HCT116 (cell line): ENCODE measurements at regions not wholly inside any gene's neighbourhood (a gene's known extent, or its start where the extent isn't known, plus 50 kb on each side); places are given as distances from the start of the nearest gene placed in this dataset.

Experiments used
- ATAC-seq: fragments of 200-7000 bp; cut with Tn5 transposase; 2 replicates; pipeline ENCODE4 v1.9.1; 2020; ENCODE audit warnings: mild to moderate bottlenecking, moderate library complexity
- BruUV-seq: library from RNA; stranded (reverse); fragments of 400-500 nt; replicated peaks from 2 replicates; lab custom pipeline; 2021; lab: Mats Ljungman, UMichigan
- CTCF ChIA-PET: fragments of 300-600 bp; sonication (Branson Sonifier 250); formaldehyde crosslinking; loops from one replicate; lab custom pipeline; 2021; ENCODE audit warnings: antibody characterized with exemption; lab: Charles Lee
- POLR2A ChIA-PET: fragments of 300-600, 350-600 bp; sonication (Branson Sonifier 250); formaldehyde crosslinking; loops from one replicate; lab custom pipeline; 2021; ENCODE audit warnings: antibody characterized with exemption; lab: Charles Lee
- RAD21 ChIA-PET, 2 experiments: fragments of 300-600 bp; sonication (Branson Sonifier 250); formaldehyde crosslinking; loops; one replicate each; lab custom pipeline; 2023; ENCODE audit warnings: low total read pairs in 2 of 2; ENCODE audit not compliant: uncharacterized antibody in 2 of 2, unreplicated experiment in 2 of 2, low non-redundant PET in 1 of 2; lab: Charles Lee
- DNase-seq: peaks from one replicate; pipeline ENCODE4 v3.0.0-alpha.2; 2010; ENCODE audit warnings: low read depth, low spot score
- H2AFZ ChIP-seq: fragments of 200-600 bp; shearing (Covaris generic), sonication (generic); 2 replicates; pipeline ENCODE4 v1.6.1; 2017; ENCODE audit warnings: low read depth, mixed run types, mixed read lengths, antibody characterized with exemption, low read length; ENCODE audit not compliant: poor library complexity, severe bottlenecking
- H3K27ac ChIP-seq: 2 replicates; pipeline ENCODE4 v1.5.1; 2012; ENCODE audit warnings: low read depth, low read length
- H3K27me3 ChIP-seq: fragments of 200-600 bp; sonication (generic); 2 replicates; pipeline ENCODE4 v1.6.1; 2016; ENCODE audit warnings: mixed run types, low read length, mixed read lengths; ENCODE audit not compliant: insufficient read depth
- H3K36me3 ChIP-seq, 2 experiments: fragments of 200-500 bp in 1 of 2; fragments of 200-600 bp in 1 of 2; sonication (Bioruptor generic) in 1 of 2; sonication (generic) in 1 of 2; 2 replicates each; pipeline versions ENCODE4 v1.5.1 to v1.6.1; 2014 to 2016; ENCODE audit warnings: low read length in 2 of 2, inconsistent platforms in 1 of 2, mixed read lengths in 1 of 2, mixed run types in 1 of 2; ENCODE audit not compliant: insufficient read depth in 2 of 2, control insufficient read depth in 1 of 2
- H3K4me1 ChIP-seq, 2 experiments: fragments of 200-600 bp in 1 of 2; sonication (generic) in 1 of 2; 2 replicates each; pipeline versions ENCODE4 v1.5.1 to v1.6.1; 2012 to 2017; ENCODE audit warnings: low read length in 2 of 2, inconsistent platforms in 1 of 2, mild to moderate bottlenecking in 1 of 2, mixed read lengths in 1 of 2, mixed run types in 1 of 2, moderate library complexity in 1 of 2; ENCODE audit not compliant: insufficient read depth in 2 of 2, control insufficient read depth in 1 of 2
- H3K4me2 ChIP-seq: fragments of 200-600 bp; sonication (generic); 2 replicates; pipeline ENCODE4 v1.6.1; 2017; ENCODE audit warnings: mixed run types, low read length, mixed read lengths
- H3K4me3 ChIP-seq, 2 experiments: fragments of 200-600 bp in 1 of 2; sonication (generic) in 1 of 2; replicated peaks in 1 of 2; 2 replicates each; pipeline ENCODE4 v1.5.1; 2011 to 2016; ENCODE audit warnings: low read length in 2 of 2, control low read depth in 1 of 2, low read depth in 1 of 2, mild to moderate bottlenecking in 1 of 2, mixed read lengths in 1 of 2, mixed run types in 1 of 2
- H3K79me2 ChIP-seq: fragments of 200-600 bp; sonication (generic); 2 replicates; pipeline ENCODE4 v1.6.1; 2017; ENCODE audit warnings: mild to moderate bottlenecking, mixed run types, low read length, moderate library complexity, mixed read lengths; ENCODE audit not compliant: insufficient read depth
- H3K9ac ChIP-seq: fragments of 200-600 bp; sonication (generic); 2 replicates; pipeline ENCODE4 v1.6.1; 2016; ENCODE audit warnings: low read length, mixed read lengths
- H3K9me2 ChIP-seq: fragments of 200-600 bp; sonication (generic), shearing (Covaris generic); 2 replicates; pipeline ENCODE4 v1.6.1; 2017; ENCODE audit warnings: mixed run types, mild to moderate bottlenecking, moderate library complexity; ENCODE audit not compliant: insufficient read depth
- H3K9me3 ChIP-seq, 2 experiments: fragments of 200-500 bp in 1 of 2; fragments of 200-600 bp in 1 of 2; sonication (Bioruptor generic) in 1 of 2; sonication (generic) in 1 of 2; 2 replicates each; pipeline ENCODE4 v1.6.1; 2014 to 2017; ENCODE audit warnings: low read length in 2 of 2, mixed read lengths in 2 of 2, inconsistent platforms in 1 of 2, low read depth in 1 of 2, mild to moderate bottlenecking in 1 of 2, mixed run types in 1 of 2, moderate library complexity in 1 of 2; ENCODE audit not compliant: control insufficient read depth in 1 of 2, insufficient read depth in 1 of 2
- H4K20me1 ChIP-seq: fragments of 200-600 bp; sonication (generic), shearing (Covaris generic); 2 replicates; pipeline ENCODE4 v1.6.1; 2017; ENCODE audit warnings: mixed run types, mild to moderate bottlenecking, moderate library complexity; ENCODE audit not compliant: insufficient read depth
- CBX3 ChIP-seq: IDR thresholded peaks from 2 replicates; pipeline ENCODE4 v1.6.1; 2012; ENCODE audit warnings: low read depth
- ELF1 ChIP-seq: IDR thresholded peaks from 2 replicates; pipeline ENCODE4 v1.6.1; 2012; ENCODE audit warnings: low read depth, borderline replicate concordance
- EZH2 ChIP-seq: fragments of 200-600 bp; sonication (generic); IDR thresholded peaks from 2 replicates; pipeline ENCODE4 v1.6.1; 2017; ENCODE audit warnings: antibody characterized with exemption, mixed run types
- POLR2AphosphoS5 ChIP-seq: IDR thresholded peaks from 2 replicates; pipeline ENCODE4 v1.6.1; 2011; ENCODE audit warnings: mild to moderate bottlenecking, low read depth, low read length, moderate library complexity
- SIN3A ChIP-seq: IDR thresholded peaks from 2 replicates; pipeline ENCODE4 v1.6.1; 2012; ENCODE audit warnings: low read depth
- SP1 ChIP-seq: IDR thresholded peaks from 2 replicates; pipeline ENCODE4 v1.6.1; 2012; ENCODE audit warnings: low read depth
- SRF ChIP-seq: IDR thresholded peaks from 2 replicates; pipeline ENCODE4 v1.6.1; 2012; ENCODE audit warnings: low read depth
- TCF7L2 ChIP-seq: IDR thresholded peaks from 2 replicates; pipeline ENCODE4 v1.7.0; 2011; ENCODE audit warnings: borderline replicate concordance, inconsistent platforms; ENCODE audit not compliant: insufficient read depth, insufficient read length; ENCODE audit errors: extremely low read depth
- ZNF274 ChIP-seq: fragments of 200-500 bp; sonication (Bioruptor generic); IDR thresholded peaks from 2 replicates; pipeline ENCODE4 v1.6.1; 2014; ENCODE audit warnings: mild to moderate bottlenecking, low read depth, low read length, inconsistent platforms
- intact Hi-C: fragments of 100-400 bp; cut with micrococcal nuclease; formaldehyde crosslinking; loops from 2 replicates; pipeline ENCODE4 v1.10.0; 2022
- TF ChIP-seq, protein P1 (sequence below), 3 experiments: fragments of 200-600 bp in 1 of 3; sonication (generic) in 1 of 3; IDR thresholded peaks in 2 of 3; conservative IDR thresholded peaks in 1 of 3; 2 replicates each; pipeline ENCODE4 v1.5.1; 2012 to 2017; ENCODE audit warnings: low read depth in 2 of 3, low read length in 2 of 3, antibody characterized with exemption in 1 of 3, borderline replicate concordance in 1 of 3, control low read depth in 1 of 3, mild to moderate bottlenecking in 1 of 3, mixed read lengths in 1 of 3, mixed run types in 1 of 3, moderate library complexity in 1 of 3; ENCODE audit not compliant: insufficient read depth in 1 of 3

DNA sequence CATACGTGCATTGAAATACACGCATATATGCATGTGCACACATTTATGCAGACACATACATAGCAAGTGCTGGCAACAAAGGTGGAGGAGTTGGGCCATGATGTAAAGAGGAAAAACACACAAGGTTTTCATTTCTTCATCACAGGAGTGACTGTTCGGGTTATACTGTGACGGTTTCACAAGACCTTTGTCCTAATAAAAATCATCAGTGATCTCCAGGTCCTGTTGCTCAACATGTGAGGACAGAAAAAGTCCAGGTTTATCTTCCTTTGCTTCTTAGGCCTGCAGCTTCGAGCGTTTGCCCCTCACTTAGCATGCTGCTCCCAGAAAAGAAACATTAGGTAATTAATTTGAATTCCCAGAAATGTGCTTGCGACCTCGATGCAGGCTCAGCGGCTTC is 1260.0 kb upstream of the TMEM132C start:
- no TSS peak for BruUV-seq
- intact Hi-C loops: no loop called here
- Histone ChIP-seq H3K4me3 (no peak overlapping the region), H3K4me2 (no peak overlapping the region), H3K4me1 (no peaks in the 10 kb centered on the region), H4K20me1 (no peaks in the 10 kb centered on the region), H3K27me3 (no peaks in the 10 kb centered on the region)
- ChIA-PET POLR2A (no interaction called here), CTCF (no interaction called here)
- ATAC-seq: no peak
- TF ChIP-seq TCF7L2 (no peak), SP1 (no peak), ZNF274 (no peak), ELF1 (no peak), CBX3 (no peak), SRF (no peak)
- TF ChIP-seq, protein P1, sequence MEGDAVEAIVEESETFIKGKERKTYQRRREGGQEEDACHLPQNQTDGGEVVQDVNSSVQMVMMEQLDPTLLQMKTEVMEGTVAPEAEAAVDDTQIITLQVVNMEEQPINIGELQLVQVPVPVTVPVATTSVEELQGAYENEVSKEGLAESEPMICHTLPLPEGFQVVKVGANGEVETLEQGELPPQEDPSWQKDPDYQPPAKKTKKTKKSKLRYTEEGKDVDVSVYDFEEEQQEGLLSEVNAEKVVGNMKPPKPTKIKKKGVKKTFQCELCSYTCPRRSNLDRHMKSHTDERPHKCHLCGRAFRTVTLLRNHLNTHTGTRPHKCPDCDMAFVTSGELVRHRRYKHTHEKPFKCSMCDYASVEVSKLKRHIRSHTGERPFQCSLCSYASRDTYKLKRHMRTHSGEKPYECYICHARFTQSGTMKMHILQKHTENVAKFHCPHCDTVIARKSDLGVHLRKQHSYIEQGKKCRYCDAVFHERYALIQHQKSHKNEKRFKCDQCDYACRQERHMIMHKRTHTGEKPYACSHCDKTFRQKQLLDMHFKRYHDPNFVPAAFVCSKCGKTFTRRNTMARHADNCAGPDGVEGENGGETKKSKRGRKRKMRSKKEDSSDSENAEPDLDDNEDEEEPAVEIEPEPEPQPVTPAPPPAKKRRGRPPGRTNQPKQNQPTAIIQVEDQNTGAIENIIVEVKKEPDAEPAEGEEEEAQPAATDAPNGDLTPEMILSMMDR (IDR thresholded peaks at IDR 0.05 in 2 of 3, conservative IDR thresholded peaks at IDR 0.05 in 1 of 3; ENCODE audit: borderline replicate concordance in 1 of 3, insufficient read depth in 1 of 3, low read depth in 2 of 3, low read length in 2 of 3): no peak
- TF ChIP-seq, all 23 proteins: peak for 0
- no peaks in the 10 kb centered on the region for H3K9me3 ChIP-seq
- DNase-seq: no peak
- no peak overlapping the region for H3K9ac ChIP-seq
- RAD21 ChIA-PET: no interaction called here
- no peaks in the 10 kb centered on the region for H3K79me2 ChIP-seq
- H3K27ac ChIP-seq: no peak overlapping the region
- no peaks in the 10 kb centered on the region for H3K9me2 ChIP-seq
- no peaks in the 10 kb centered on the region for H3K36me3 ChIP-seq
- no peak overlapping the region for H2AFZ ChIP-seq

DNA sequence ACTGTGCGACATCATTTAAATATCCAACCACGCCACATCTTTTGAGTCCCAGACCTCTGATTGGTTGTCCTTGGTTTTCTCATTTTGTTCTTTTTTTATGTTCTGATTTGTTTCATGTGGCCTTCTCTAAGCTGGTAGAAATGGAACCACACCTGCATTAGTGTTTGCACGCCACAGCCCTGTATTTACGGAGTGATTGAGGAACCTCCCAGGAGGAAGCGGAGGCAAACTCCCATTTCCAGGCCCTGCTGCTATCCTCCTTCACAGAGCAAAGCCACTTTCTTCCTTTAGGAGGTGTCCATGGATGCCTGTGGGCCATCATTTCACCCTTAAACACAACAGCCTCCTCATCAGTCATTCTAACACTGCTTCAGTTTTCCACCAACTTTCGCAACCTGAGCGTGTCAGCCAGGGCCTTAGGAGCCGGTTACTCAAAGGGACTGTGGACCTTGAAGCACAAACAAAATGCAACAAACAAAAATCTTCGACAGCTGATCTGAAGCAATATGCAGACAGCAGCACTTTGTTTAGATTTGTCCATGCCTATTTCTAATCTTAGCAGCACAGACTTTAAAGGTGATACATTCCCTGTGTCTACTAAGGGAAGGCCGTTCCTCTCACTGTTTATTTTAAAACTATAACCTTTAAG is 1258.1 kb upstream of the TMEM132C start:
- TF ChIP-seq ELF1: no peak
- no peak for TF ChIP-seq TCF7L2
- TF ChIP-seq SIN3A: no peak
- TF ChIP-seq POLR2AphosphoS5: no peak
- no peak for TF ChIP-seq EZH2
- no peak for TF ChIP-seq SRF
- Histone ChIP-seq H3K36me3 (no peaks in the 10 kb centered on the region), H4K20me1 (no peaks in the 10 kb centered on the region), H3K4me1 (no peaks in the 10 kb centered on the region), H3K27ac (no peak overlapping the region), H3K9me2 (no peaks in the 10 kb centered on the region), H3K4me2 (no peak overlapping the region), H3K9ac (no peak overlapping the region), H3K27me3 (no peaks in the 10 kb centered on the region), H3K79me2 (no peaks in the 10 kb centered on the region), H3K4me3 (no peak overlapping the region), H3K9me3 (no peaks in the 10 kb centered on the region), H2AFZ (no peak overlapping the region)
- no TSS peak for BruUV-seq
- DNase-seq: no peak
- ChIA-PET POLR2A (no interaction called here), RAD21 (no interaction called here), CTCF (no interaction called here)
- no peak for ATAC-seq
- intact Hi-C loops: no loop called here
